H1 (cell line): ENCODE measurements at regions not wholly inside any gene's neighbourhood (a gene's known extent, or its start where the extent isn't known, plus 50 kb on each side); places are given as distances from the start of the nearest gene placed in this dataset.

Source experiments
- CTCF ChIA-PET: fragments of 300-600 bp; sonication (Branson Sonifier 250); formaldehyde crosslinking; loops from one replicate; lab custom pipeline; 2021; ENCODE audit not compliant: partially characterized antibody; lab: Charles Lee
- POLR2A ChIA-PET: fragments of 300-600 bp; sonication (Branson Sonifier 250); formaldehyde crosslinking; loops from one replicate; lab custom pipeline; 2021; ENCODE audit warnings: inconsistent platforms; ENCODE audit not compliant: partially characterized antibody; lab: Charles Lee
- DNase-seq, 2 experiments: peaks; one replicate each; pipeline versions ENCODE4 v3.0.0 to v3.0.0-alpha.2; 2010 to 2022; ENCODE audit warnings: low spot score in 2 of 2, low read depth in 1 of 2, mixed read lengths in 1 of 2
- FAIRE-seq: peaks from 2 replicates; lab custom pipeline; 2011; peaks lifted over from hg19 to GRCh38; lab: Jason Lieb, UNC
- H2AFZ ChIP-seq: 2 replicates; pipeline ENCODE4 v1.8.1; 2012; ENCODE audit warnings: low read length, inconsistent platforms
- H2AK5ac ChIP-seq: 2 replicates; pipeline ENCODE4 v1.6.1; 2013; ENCODE audit warnings: low read depth, low read length
- H2BK120ac ChIP-seq: replicated peaks from 2 replicates; pipeline ENCODE3; 2013; ENCODE audit warnings: low read depth, low read length, inconsistent platforms
- H2BK12ac ChIP-seq: 2 replicates; pipeline ENCODE4 v1.6.1; 2013; ENCODE audit warnings: low read depth, low read length
- H2BK15ac ChIP-seq: 2 replicates; pipeline ENCODE4 v1.6.1; 2013; ENCODE audit warnings: low read length
- H2BK20ac ChIP-seq: 2 replicates; pipeline ENCODE4 v1.6.1; 2013; ENCODE audit warnings: low read length
- H2BK5ac ChIP-seq: 2 replicates; pipeline ENCODE4 v1.6.1; 2013; ENCODE audit warnings: low read depth, low read length
- H3K14ac ChIP-seq: 2 replicates; pipeline ENCODE4 v1.6.1; 2013; ENCODE audit warnings: inconsistent platforms; ENCODE audit not compliant: insufficient read length
- H3K18ac ChIP-seq: 2 replicates; pipeline ENCODE4 v1.6.1; 2013; ENCODE audit warnings: low read length; ENCODE audit errors: extremely low read depth
- H3K23ac ChIP-seq: 2 replicates; pipeline ENCODE4 v1.6.1; 2013; ENCODE audit warnings: inconsistent platforms; ENCODE audit not compliant: insufficient read length
- H3K23me2 ChIP-seq: 2 replicates; pipeline ENCODE4 v1.6.1; 2013; ENCODE audit warnings: low read depth, low read length
- H3K27ac ChIP-seq: 2 replicates; pipeline ENCODE4 v1.6.1; 2011; ENCODE audit warnings: low read depth, low read length, inconsistent platforms
- H3K27me3 ChIP-seq, 4 experiments: replicated peaks in 1 of 4; 1 replicate in 1 of 4; 2 replicates in 3 of 4; pipeline versions ENCODE4 v1.6.1 to v1.8.1; 2011 to 2013; ENCODE audit warnings: low read length in 3 of 4, mild to moderate bottlenecking in 3 of 4, inconsistent platforms in 2 of 4, mixed read lengths in 2 of 4, moderate library complexity in 1 of 4; ENCODE audit not compliant: control insufficient read depth in 3 of 4, insufficient read depth in 3 of 4; ENCODE audit errors: extremely low read depth in 1 of 4
- H3K36me3 ChIP-seq, 4 experiments: 2 replicates each; pipeline versions ENCODE4 v1.6.1 to v1.8.1; 2011 to 2013; ENCODE audit warnings: mild to moderate bottlenecking in 4 of 4, low read length in 3 of 4, moderate library complexity in 2 of 4, control low read depth in 1 of 4, inconsistent platforms in 1 of 4; ENCODE audit not compliant: insufficient read depth in 4 of 4, control insufficient read depth in 2 of 4
- H3K4ac ChIP-seq: replicated peaks from 2 replicates; pipeline ENCODE3; 2013; ENCODE audit warnings: low read length, low read depth, mixed read lengths, inconsistent platforms; ENCODE audit not compliant: insufficient read length
- H3K4me1 ChIP-seq, 4 experiments: replicated peaks in 1 of 4; 1 replicate in 1 of 4; 2 replicates in 3 of 4; pipeline versions ENCODE4 v1.6.1 to v1.8.1; 2011 to 2013; ENCODE audit warnings: low read length in 3 of 4, inconsistent platforms in 2 of 4, mixed read lengths in 1 of 4; ENCODE audit not compliant: insufficient read depth in 4 of 4, control insufficient read depth in 3 of 4
- H3K4me2 ChIP-seq, 2 experiments: 2 replicates each; pipeline versions ENCODE4 v1.6.1 to v1.8.1; 2011 to 2013; ENCODE audit warnings: low read depth in 2 of 2, low read length in 2 of 2, control low read depth in 1 of 2, inconsistent platforms in 1 of 2, mild to moderate bottlenecking in 1 of 2; ENCODE audit not compliant: insufficient read depth in 1 of 2
- H3K4me3 ChIP-seq, 4 experiments: fragments of 200-600, 300-600 bp in 1 of 4; sonication (generic), shearing (Covaris generic), sonication (Bioruptor Twin) in 1 of 4; 2 replicates each; pipeline versions ENCODE4 v1.5.1 to v1.8.1; 2011 to 2016; ENCODE audit warnings: low read length in 4 of 4, low read depth in 3 of 4, control low read depth in 2 of 4, inconsistent platforms in 2 of 4, mild to moderate bottlenecking in 2 of 4, mixed read lengths in 1 of 4, moderate library complexity in 1 of 4; ENCODE audit not compliant: insufficient read depth in 2 of 4; ENCODE audit errors: extremely low read depth in 1 of 4
- H3K56ac ChIP-seq: replicated peaks from 2 replicates; pipeline ENCODE3; 2013; ENCODE audit warnings: low read depth, mild to moderate bottlenecking, mixed read lengths, low read length, inconsistent platforms; ENCODE audit not compliant: insufficient read length
- H3K79me1 ChIP-seq: 2 replicates; pipeline ENCODE4 v1.6.1; 2013; ENCODE audit warnings: low read depth, low read length, control low read depth
- H3K79me2 ChIP-seq, 2 experiments: 2 replicates each; pipeline versions ENCODE4 v1.6.1 to v1.8.1; 2012 to 2013; ENCODE audit warnings: low read length in 2 of 2, mild to moderate bottlenecking in 2 of 2, inconsistent platforms in 1 of 2; ENCODE audit not compliant: insufficient read depth in 2 of 2, control insufficient read depth in 1 of 2
- H3K9ac ChIP-seq, 4 experiments: replicated peaks in 1 of 4; 1 replicate in 1 of 4; 2 replicates in 3 of 4; pipeline versions ENCODE4 v1.6.1 to v1.8.1; 2011 to 2013; ENCODE audit warnings: low read depth in 3 of 4, low read length in 3 of 4, control low read depth in 2 of 4, mild to moderate bottlenecking in 2 of 4, moderate library complexity in 2 of 4, inconsistent platforms in 1 of 4; ENCODE audit errors: extremely low read depth in 1 of 4
- H3K9me3 ChIP-seq, 2 experiments: 2 replicates each; pipeline versions ENCODE4 v1.6.1 to v1.8.1; 2012 to 2013; ENCODE audit warnings: mild to moderate bottlenecking in 2 of 2, moderate library complexity in 2 of 2, control low read depth in 1 of 2, inconsistent platforms in 1 of 2, low read depth in 1 of 2, low read length in 1 of 2, mixed read lengths in 1 of 2; ENCODE audit not compliant: insufficient read depth in 2 of 2
- H4K20me1 ChIP-seq, 2 experiments: replicated peaks in 1 of 2; 2 replicates each; pipeline versions ENCODE3 to v1.8.1; 2011 to 2013; ENCODE audit warnings: inconsistent platforms in 2 of 2, low read length in 2 of 2, mild to moderate bottlenecking in 1 of 2; ENCODE audit not compliant: insufficient read depth in 2 of 2, control insufficient read depth in 1 of 2
- H4K5ac ChIP-seq: 2 replicates; pipeline ENCODE4 v1.6.1; 2013; ENCODE audit warnings: low read length, low read depth, mixed read lengths, inconsistent platforms; ENCODE audit not compliant: insufficient read length
- H4K8ac ChIP-seq: 2 replicates; pipeline ENCODE4 v1.8.0; 2013; ENCODE audit warnings: mild to moderate bottlenecking, moderate library complexity, low read length, inconsistent platforms; ENCODE audit not compliant: insufficient read depth; ENCODE audit errors: extremely low read depth
- H4K91ac ChIP-seq: replicated peaks from 2 replicates; pipeline ENCODE3; 2013; ENCODE audit warnings: low read length, mixed read lengths, inconsistent platforms; ENCODE audit not compliant: insufficient read length
- CHD2 ChIP-seq: IDR thresholded peaks from 2 replicates; pipeline ENCODE4 v1.6.1; 2012; ENCODE audit warnings: low read length, improper control_type of control experiment
- MAFK ChIP-seq: IDR thresholded peaks from 2 replicates; pipeline ENCODE4 v1.6.1; 2012; ENCODE audit warnings: low read depth, mild to moderate bottlenecking, improper control_type of control experiment, low read length
- NRF1 ChIP-seq: IDR thresholded peaks from 2 replicates; pipeline ENCODE4 v1.6.1; 2011; ENCODE audit warnings: mild to moderate bottlenecking, low read depth, low read length, improper control_type of control experiment
- SUZ12 ChIP-seq: fragments of 200-600 bp; sonication (generic); IDR thresholded peaks from 2 replicates; pipeline ENCODE4 v1.6.1; 2012; ENCODE audit warnings: mild to moderate bottlenecking, inconsistent platforms, low read length, moderate library complexity, mixed read lengths
- whole genome bisulfite sequencing, 2 experiments: shearing (Covaris generic) in 1 of 2; methylation state at CpG; one replicate each; pipeline versions ENCODE4 v1.1.6 to v1.1.7; 2013 to 2015; ENCODE audit warnings: low lambda C conversion rate in 2 of 2, mixed read lengths in 2 of 2, inconsistent platforms in 1 of 2, low coverage in 1 of 2, missing lambda C conversion rate in 1 of 2; ENCODE audit not compliant: insufficient replicate concordance in 2 of 2, insufficient coverage in 1 of 2, insufficient read length in 1 of 2; ENCODE audit errors: extremely low coverage in 1 of 2, missing lambda C conversion rate in 1 of 2; 5-methylcytosine and 5-hydroxymethylcytosine counted together

GRCh38 chr5:53180991-53181390 is 71.4 kb upstream of the MOCS2 start:
- no peak overlapping the region for H2BK15ac ChIP-seq
- H3K36me3 ChIP-seq, result no peaks in the 10 kb centered on the region
- TF ChIP-seq CHD2, result no peak
- TF ChIP-seq NRF1, result no peak
- no peak for TF ChIP-seq SUZ12
- TF ChIP-seq MAFK, result no peak
- TF ChIP-seq, all 59 proteins: peak for 0
- Histone ChIP-seq H4K20me1 (no peaks in the 10 kb centered on the region), H2BK20ac (no peak overlapping the region), H2AFZ (no peak overlapping the region), H2BK120ac (no peak overlapping the region), H3K4me2 (no peak overlapping the region), H4K8ac (no peak overlapping the region), H2AK5ac (no peak overlapping the region), H3K9me3 (no peaks in the 10 kb centered on the region), H3K14ac (no peak overlapping the region), H4K91ac (no peak overlapping the region), H4K5ac (no peak overlapping the region), H3K4ac (no peak overlapping the region), H2BK12ac (no peak overlapping the region), H3K23me2 (no peaks in the 10 kb centered on the region), H3K23ac (no peak overlapping the region), H3K4me3 (no peak overlapping the region), H2BK5ac (no peak overlapping the region), H3K79me1 (no peaks in the 10 kb centered on the region), H3K18ac (no peak overlapping the region), H3K4me1 (no peaks in the 10 kb centered on the region), H3K27ac (no peak overlapping the region), H3K56ac (no peak overlapping the region), H3K9ac (no peak overlapping the region), H3K79me2 (no peaks in the 10 kb centered on the region), H3K27me3 (no peaks in the 10 kb centered on the region)
- FAIRE-seq, result no peak
- POLR2A ChIA-PET, result no interaction called here
- DNase-seq, result no peak
- WGBS, 2 experiments, result 90% methylated on average over 1 of the region's 1 CpG; no CpG with 5 or more reads in 1 of the 2 experiments
- CTCF ChIA-PET, result interaction anchor here (1.2 kb wide), 1 partner anchor 10 kb away, joined by 4 read pairs; no protein-coding TSS in a partner anchor
